Endothelial cell of umbilical vein (primary cell): ENCODE measurements at regions not wholly inside any gene's neighbourhood (a gene's known extent, or its start where the extent isn't known, plus 50 kb on each side); places are given as distances from the start of the nearest gene placed in this dataset.

ENCODE experiments used
- BruUV-seq: library from RNA; stranded (reverse); fragments of 400-500 nt; replicated peaks from 2 replicates; lab custom pipeline; 2021; lab: Mats Ljungman, UMichigan
- CTCF ChIA-PET: fragments of 300-600, 350-600 bp; sonication (Branson Sonifier 250); formaldehyde crosslinking; loops from one replicate; lab custom pipeline; 2021; ENCODE audit warnings: antibody characterized with exemption, inconsistent platforms; lab: Charles Lee
- POLR2A ChIA-PET: fragments of 300-600, 350-600 bp; sonication (Branson Sonifier 250); formaldehyde crosslinking; loops from one replicate; lab custom pipeline; 2021; ENCODE audit warnings: antibody characterized with exemption, inconsistent platforms; lab: Charles Lee
- DNase-seq: peaks from one replicate; pipeline ENCODE4 v3.0.0-alpha.2; 2011; ENCODE audit warnings: low read depth, low spot score
- FAIRE-seq: peaks from 2 replicates; lab custom pipeline; 2011; peaks lifted over from hg19 to GRCh38; lab: Jason Lieb, UNC
- H2AFZ ChIP-seq: 2 replicates; pipeline ENCODE4 v1.6.0; 2012; ENCODE audit warnings: low read depth, low read length, control low read depth, inconsistent platforms
- H3K27ac ChIP-seq: 2 replicates; pipeline ENCODE4 v1.5.1; 2011; ENCODE audit warnings: low read depth, mild to moderate bottlenecking, control low read depth, low read length, moderate library complexity; ENCODE audit not compliant: insufficient read depth
- H3K27me3 ChIP-seq, 2 experiments: 2 replicates each; pipeline versions ENCODE4 v1.6.0 to v1.6.1; 2011; ENCODE audit warnings: low read length in 2 of 2, mixed read lengths in 1 of 2; ENCODE audit not compliant: control insufficient read depth in 2 of 2, insufficient read depth in 2 of 2
- H3K36me3 ChIP-seq, 2 experiments: 2 replicates in 1 of 2; 3 replicates in 1 of 2; pipeline ENCODE4 v1.5.1; 2011; ENCODE audit warnings: low read length in 2 of 2, mild to moderate bottlenecking in 1 of 2, moderate library complexity in 1 of 2; ENCODE audit not compliant: control insufficient read depth in 2 of 2, insufficient read depth in 2 of 2; ENCODE audit errors: extremely low read depth in 1 of 2
- H3K4me1 ChIP-seq: 3 replicates; pipeline ENCODE4 v1.5.1; 2011; ENCODE audit warnings: mild to moderate bottlenecking, low read length; ENCODE audit not compliant: control insufficient read depth, insufficient read depth; ENCODE audit errors: extremely low read depth
- H3K4me2 ChIP-seq: 2 replicates; pipeline ENCODE4 v1.6.1; 2011; ENCODE audit warnings: low read length, control low read depth, mixed read lengths; ENCODE audit not compliant: insufficient read depth
- H3K4me3 ChIP-seq, 3 experiments: fragments of 200-600 bp in 1 of 3; sonication (generic), shearing (Covaris generic) in 1 of 3; replicated peaks in 1 of 3; 2 replicates each; pipeline ENCODE4 v1.5.1; 2011 to 2016; ENCODE audit warnings: control low read depth in 3 of 3, low read length in 3 of 3, mild to moderate bottlenecking in 2 of 3, inconsistent platforms in 1 of 3, low read depth in 1 of 3, moderate library complexity in 1 of 3; ENCODE audit not compliant: insufficient read depth in 1 of 3
- H3K79me2 ChIP-seq: 2 replicates; pipeline ENCODE4 v1.6.0; 2012; ENCODE audit warnings: low read length, inconsistent platforms; ENCODE audit not compliant: control insufficient read depth, insufficient read depth
- H3K9ac ChIP-seq: replicated peaks from 2 replicates; pipeline ENCODE3; 2011; ENCODE audit warnings: low read length, control low read depth; ENCODE audit not compliant: insufficient read depth; ENCODE audit errors: extremely low read depth
- H3K9me1 ChIP-seq: replicated peaks from 3 replicates; pipeline ENCODE4 v1.6.0; 2011; ENCODE audit warnings: mild to moderate bottlenecking, low read length; ENCODE audit not compliant: control insufficient read depth, insufficient read depth; ENCODE audit errors: extremely low read depth
- H3K9me3 ChIP-seq: replicated peaks from 2 replicates; pipeline ENCODE4 v1.5.1; 2012; ENCODE audit warnings: low read length, inconsistent platforms; ENCODE audit not compliant: control insufficient read depth, insufficient read depth
- H4K20me1 ChIP-seq: replicated peaks from 2 replicates; pipeline ENCODE3; 2011; ENCODE audit warnings: mild to moderate bottlenecking, low read length; ENCODE audit not compliant: control insufficient read depth, insufficient read depth; ENCODE audit errors: extremely low read depth
- CTCF ChIP-seq, 2 donors: IDR thresholded peaks; 1 replicate in 1 of 2; 2 replicates in 1 of 2; pipeline ENCODE4 v1.5.1; 2011; ENCODE audit warnings: low read length in 2 of 2, mild to moderate bottlenecking in 2 of 2, moderate library complexity in 2 of 2, control low read depth in 1 of 2, inconsistent platforms in 1 of 2, low read depth in 1 of 2; ENCODE audit not compliant: insufficient read depth in 1 of 2; ENCODE audit errors: extremely low read depth in 1 of 2
- EZH2 ChIP-seq: IDR thresholded peaks from 2 replicates; pipeline ENCODE4 v1.6.1; 2012; ENCODE audit warnings: borderline replicate concordance, low read depth, mild to moderate bottlenecking, moderate library complexity, low read length, inconsistent platforms; ENCODE audit not compliant: severe bottlenecking
- FOS ChIP-seq: IDR thresholded peaks from 2 replicates; pipeline ENCODE4 v1.6.1; 2011; ENCODE audit warnings: mild to moderate bottlenecking, low read length, moderate library complexity, borderline replicate concordance; ENCODE audit not compliant: insufficient read depth
- GATA2 ChIP-seq: IDR thresholded peaks from 2 replicates; pipeline ENCODE4 v1.7.0; 2011; ENCODE audit warnings: low read depth, mild to moderate bottlenecking, moderate library complexity, mixed read lengths, low read length; ENCODE audit not compliant: insufficient read length, insufficient read depth
- JUN ChIP-seq: IDR thresholded peaks from 2 replicates; pipeline ENCODE4 v1.6.1; 2011; ENCODE audit warnings: borderline replicate concordance, low read depth; ENCODE audit not compliant: insufficient read length, insufficient read depth
- MAX ChIP-seq: IDR thresholded peaks from 2 replicates; pipeline ENCODE4 v1.6.1; 2011; ENCODE audit not compliant: insufficient read depth, insufficient read length
- MYC ChIP-seq: IDR thresholded peaks from one replicate; pipeline ENCODE4 v1.6.1; 2011; ENCODE audit warnings: mild to moderate bottlenecking, low read depth, low read length
- POLR2A ChIP-seq: IDR thresholded peaks from 2 replicates; pipeline ENCODE4 v1.6.1; 2012; ENCODE audit warnings: low read depth, mild to moderate bottlenecking, control low read depth, low read length
- POLR2AphosphoS5 ChIP-seq: IDR thresholded peaks from 2 replicates; pipeline ENCODE4 v1.6.1; 2012; ENCODE audit warnings: low read depth, mild to moderate bottlenecking, control low read depth, low read length, moderate library complexity; ENCODE audit not compliant: insufficient read depth
- dilution Hi-C: fragments of 300-500 bp; cut with MboI; formaldehyde crosslinking; loops from one replicate; pipeline ENCODE4 v1.15.0; 2019; ENCODE audit warnings: low sequenced_read_pairs; ENCODE audit not compliant: extremely low pct_ligation_motif_present
- intact Hi-C: fragments of 100-400 bp; cut with micrococcal nuclease; formaldehyde crosslinking; loops from one replicate; pipeline ENCODE4 v1.10.0; 2022

GRCh38 chr11:86722748-86723147, 50.3 kb upstream of the ME3 start:
- H3K79me2 ChIP-seq, result no peaks in the 10 kb centered on the region
- H3K9me1 ChIP-seq, result no peaks in the 10 kb centered on the region
- TF ChIP-seq POLR2AphosphoS5, result no peak
- no peak for TF ChIP-seq JUN
- TF ChIP-seq MAX, result no peak
- no peak for TF ChIP-seq CTCF (IDR thresholded peaks at IDR 0.05; ENCODE audit: extremely low read depth in 1 of 2, insufficient read depth in 1 of 2, low read depth in 1 of 2, low read length in 2 of 2)
- TF ChIP-seq EZH2, result no peak
- no peak for TF ChIP-seq MYC
- no peak for TF ChIP-seq FOS
- TF ChIP-seq POLR2A, result no peak
- TF ChIP-seq GATA2, result no peak
- BruUV-seq, result no TSS peak
- H3K9ac ChIP-seq, result no peak overlapping the region
- dilution Hi-C loops (no loop called here), intact Hi-C loops (loop anchor here (5.0 kb wide), 1 partner anchor 265 kb away; no protein-coding TSS in a partner anchor)
- H3K4me3 ChIP-seq, result no peak overlapping the region
- H2AFZ ChIP-seq, result no peak overlapping the region
- FAIRE-seq (no peak), DNase-seq (no peak)
- no peak overlapping the region for H3K4me2 ChIP-seq
- CTCF ChIA-PET, result interaction anchor here (1.0 to 1.4 kb wide), 5 partner anchors 11 to 116 kb away, joined by 3 to 8 read pairs (median 4); no protein-coding TSS in a partner anchor
- no peaks in the 10 kb centered on the region for H4K20me1 ChIP-seq
- POLR2A ChIA-PET, result no interaction called here
- H3K27me3 ChIP-seq, result no peaks in the 10 kb centered on the region
- no peak overlapping the region for H3K27ac ChIP-seq
- no peaks in the 10 kb centered on the region for H3K36me3 ChIP-seq
- peaks cover 30% of the 10 kb centered on the region for H3K4me1 ChIP-seq
- H3K9me3 ChIP-seq, result no peaks in the 10 kb centered on the region
